Parathyroid adenoma (tissue), 2 donors: ENCODE measurements at regions not wholly inside any gene's neighbourhood (a gene's known extent, or its start where the extent isn't known, plus 50 kb on each side); places are given as distances from the start of the nearest gene placed in this dataset.

ENCODE experiments used
- H2AFZ ChIP-seq: fragments of 300-600 bp; sonication (generic); one replicate; pipeline ENCODE4 v1.7.0; 2017; ENCODE audit warnings: antibody characterized with exemption, mild to moderate bottlenecking
- H3K27ac ChIP-seq: fragments of 300-600 bp; sonication (generic); one replicate; pipeline ENCODE4 v1.7.0; 2017
- H3K27me3 ChIP-seq: fragments of 300-600 bp; sonication (generic); one replicate; pipeline ENCODE4 v1.7.0; 2017; ENCODE audit warnings: low read length; ENCODE audit not compliant: control insufficient read depth, insufficient read depth
- H3K36me3 ChIP-seq: fragments of 300-600 bp; sonication (generic); one replicate; pipeline ENCODE4 v1.7.0; 2017; ENCODE audit warnings: low read length; ENCODE audit not compliant: control insufficient read depth, insufficient read depth
- H3K4me1 ChIP-seq: fragments of 300-600 bp; sonication (generic); one replicate; pipeline ENCODE4 v1.7.0; 2017; ENCODE audit warnings: control low read depth
- H3K4me2 ChIP-seq: fragments of 300-600 bp; sonication (generic); one replicate; pipeline ENCODE4 v1.7.0; 2017; ENCODE audit warnings: low read length
- H3K4me3 ChIP-seq: fragments of 300-600 bp; sonication (generic); one replicate; pipeline ENCODE4 v1.7.0; 2017; ENCODE audit warnings: low read depth, low read length
- H3K79me2 ChIP-seq: fragments of 300-600 bp; sonication (generic); one replicate; pipeline ENCODE4 v1.7.0; 2017; ENCODE audit warnings: control low read depth
- H3K9ac ChIP-seq: fragments of 300-600 bp; sonication (generic); one replicate; pipeline ENCODE4 v1.7.0; 2017; ENCODE audit warnings: mild to moderate bottlenecking
- H3K9me3 ChIP-seq: fragments of 300-600 bp; sonication (generic); one replicate; pipeline ENCODE4 v1.7.0; 2017; ENCODE audit warnings: low read length; ENCODE audit not compliant: control insufficient read depth
- TF ChIP-seq, protein P1 (sequence below): fragments of 300-600 bp; sonication (generic); IDR thresholded peaks from one replicate; pipeline ENCODE4 v1.7.0; 2017; ENCODE audit warnings: antibody characterized with exemption, mild to moderate bottlenecking
- donor health status: primary hyperparathyroidism.

- TF ChIP-seq, protein P1, sequence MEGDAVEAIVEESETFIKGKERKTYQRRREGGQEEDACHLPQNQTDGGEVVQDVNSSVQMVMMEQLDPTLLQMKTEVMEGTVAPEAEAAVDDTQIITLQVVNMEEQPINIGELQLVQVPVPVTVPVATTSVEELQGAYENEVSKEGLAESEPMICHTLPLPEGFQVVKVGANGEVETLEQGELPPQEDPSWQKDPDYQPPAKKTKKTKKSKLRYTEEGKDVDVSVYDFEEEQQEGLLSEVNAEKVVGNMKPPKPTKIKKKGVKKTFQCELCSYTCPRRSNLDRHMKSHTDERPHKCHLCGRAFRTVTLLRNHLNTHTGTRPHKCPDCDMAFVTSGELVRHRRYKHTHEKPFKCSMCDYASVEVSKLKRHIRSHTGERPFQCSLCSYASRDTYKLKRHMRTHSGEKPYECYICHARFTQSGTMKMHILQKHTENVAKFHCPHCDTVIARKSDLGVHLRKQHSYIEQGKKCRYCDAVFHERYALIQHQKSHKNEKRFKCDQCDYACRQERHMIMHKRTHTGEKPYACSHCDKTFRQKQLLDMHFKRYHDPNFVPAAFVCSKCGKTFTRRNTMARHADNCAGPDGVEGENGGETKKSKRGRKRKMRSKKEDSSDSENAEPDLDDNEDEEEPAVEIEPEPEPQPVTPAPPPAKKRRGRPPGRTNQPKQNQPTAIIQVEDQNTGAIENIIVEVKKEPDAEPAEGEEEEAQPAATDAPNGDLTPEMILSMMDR = no peak
- Histone ChIP-seq H3K27ac (no peak overlapping the region), H3K4me3 (no peak overlapping the region), H3K9ac (no peak overlapping the region), H2AFZ (no peak overlapping the region), H3K79me2 (no peaks in the 10 kb centered on the region), H3K9me3 (no peaks in the 10 kb centered on the region), H3K4me1 (no peaks in the 10 kb centered on the region), H3K36me3 (no peaks in the 10 kb centered on the region), H3K4me2 (no peak overlapping the region), H3K27me3 (no peaks in the 10 kb centered on the region)
These were observed 184.7 kb downstream of the COG6 start for GRCh38 chr13:39840201-39840600.

GRCh38 chr13:39847336-39847735 lies 191.9 kb downstream of the COG6 start:
- H3K27me3 ChIP-seq = no peaks in the 10 kb centered on the region
- no peaks in the 10 kb centered on the region for H3K79me2 ChIP-seq
- TF ChIP-seq, protein P1 = no peak
- H3K9ac ChIP-seq = no peak overlapping the region
- no peak overlapping the region for H3K4me3 ChIP-seq
- no peaks in the 10 kb centered on the region for H3K36me3 ChIP-seq
- H3K4me2 ChIP-seq = no peak overlapping the region
- no peaks in the 10 kb centered on the region for H3K4me1 ChIP-seq
- no peak overlapping the region for H3K27ac ChIP-seq
- no peaks in the 10 kb centered on the region for H3K9me3 ChIP-seq
- no peak overlapping the region for H2AFZ ChIP-seq

GRCh38 chr13:39855236-39855635 lies 199.8 kb downstream of the COG6 start:
- no peak overlapping the region for H3K4me2 ChIP-seq
- H3K79me2 ChIP-seq = no peaks in the 10 kb centered on the region
- no peaks in the 10 kb centered on the region for H3K4me1 ChIP-seq
- no peaks in the 10 kb centered on the region for H3K9me3 ChIP-seq
- H3K27ac ChIP-seq = no peak overlapping the region
- no peak overlapping the region for H3K9ac ChIP-seq
- H3K36me3 ChIP-seq = no peaks in the 10 kb centered on the region
- no peaks in the 10 kb centered on the region for H3K27me3 ChIP-seq
- TF ChIP-seq, protein P1 = no peak
- no peak overlapping the region for H2AFZ ChIP-seq
- H3K4me3 ChIP-seq = no peak overlapping the region

DNA sequence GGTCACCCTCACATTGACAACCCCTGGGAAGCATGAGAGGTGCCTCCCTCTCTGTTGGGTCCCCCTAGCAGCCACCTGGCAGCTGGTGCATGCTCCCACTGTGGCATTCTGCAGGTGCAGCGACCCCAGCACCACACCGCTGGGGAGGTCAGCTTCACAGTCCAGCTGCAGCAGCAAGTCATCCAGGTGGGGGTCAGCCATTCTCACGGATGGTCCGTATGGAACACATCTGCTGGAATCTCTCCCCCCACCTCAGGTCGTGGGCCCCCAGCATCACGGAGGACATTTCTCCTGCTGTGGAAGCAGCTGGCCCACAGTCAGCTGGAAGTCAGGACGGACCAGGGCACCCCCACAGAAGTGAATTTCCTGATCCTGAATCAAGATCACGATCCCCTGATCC lies 201.3 kb downstream of the COG6 start:
- H3K9ac ChIP-seq = no peak overlapping the region
- no peaks in the 10 kb centered on the region for H3K36me3 ChIP-seq
- no peak overlapping the region for H3K4me3 ChIP-seq
- H3K27ac ChIP-seq = no peak overlapping the region
- no peak overlapping the region for H2AFZ ChIP-seq
- H3K4me1 ChIP-seq = no peaks in the 10 kb centered on the region
- H3K9me3 ChIP-seq = no peaks in the 10 kb centered on the region
- H3K4me2 ChIP-seq = no peak overlapping the region
- no peaks in the 10 kb centered on the region for H3K27me3 ChIP-seq
- TF ChIP-seq, protein P1 = no peak
- H3K79me2 ChIP-seq = no peaks in the 10 kb centered on the region

GRCh38 chr13:39858794-39859193 lies 203.3 kb downstream of the COG6 start:
- no peaks in the 10 kb centered on the region for H3K79me2 ChIP-seq
- no peak overlapping the region for H3K27ac ChIP-seq
- H3K27me3 ChIP-seq = no peaks in the 10 kb centered on the region
- H3K9me3 ChIP-seq = no peaks in the 10 kb centered on the region
- H2AFZ ChIP-seq = no peak overlapping the region
- H3K36me3 ChIP-seq = no peaks in the 10 kb centered on the region
- H3K9ac ChIP-seq = no peak overlapping the region
- no peaks in the 10 kb centered on the region for H3K4me1 ChIP-seq
- TF ChIP-seq, protein P1 = no peak
- H3K4me3 ChIP-seq = no peak overlapping the region
- H3K4me2 ChIP-seq = no peak overlapping the region
